ENCODE measurements at regions not wholly inside any gene's neighbourhood (a gene's known extent, or its start where the extent isn't known, plus 50 kb on each side); places are given as distances from the start of the nearest gene placed in this dataset.

GRCh38 chr18:2002604-2003003, 568.7 kb downstream of the METTL4 start:
- Histone ChIP-seq H3K4me2 (ENCODE audit: insufficient read depth, low read length) (no peak overlapping the region), H3K79me2 (ENCODE audit: insufficient read depth, low read length) (no peaks in the 10 kb centered on the region), H3K4me1 (ENCODE audit: insufficient read depth, low read length) (no peaks in the 10 kb centered on the region), H3K9me3 (ENCODE audit: insufficient read depth, low read length, severe bottlenecking) (no peaks in the 10 kb centered on the region), H3K27ac (ENCODE audit: low read length) (no peak overlapping the region), H3K9ac (ENCODE audit: low read depth, low read length) (no peak overlapping the region), H4K20me1 (ENCODE audit: insufficient read depth, low read length) (no peaks in the 10 kb centered on the region), H3K4me3 (ENCODE audit: low read depth in 1 of 2, low read length in 2 of 2) (no peak overlapping the region), H3K36me3 (ENCODE audit: insufficient read depth, low read length) (no peaks in the 10 kb centered on the region), H3K27me3 (ENCODE audit: insufficient read depth, low read length, poor library complexity) (no peaks in the 10 kb centered on the region), H2AFZ (ENCODE audit: low read depth, low read length) (no peak overlapping the region)
- TF ChIP-seq CTCF (IDR thresholded peaks at IDR 0.05; ENCODE audit: borderline replicate concordance, extremely low read depth, low read length, poor library complexity, severe bottlenecking): no peak
- TF ChIP-seq EZH2 (IDR thresholded peaks at IDR 0.05; ENCODE audit: borderline replicate concordance, low read depth, low read length, severe bottlenecking): no peak
- ATAC-seq (ENCODE audit: insufficient read depth, low read depth) (no peak), DNase-seq (no peak)

- no peak overlapping the region for H3K27ac ChIP-seq (ENCODE audit: low read length)
Measured at GRCh38 chr18:2009942-2010697, 561.2 kb downstream of the METTL4 start.

GRCh38 chr18:2027016-2027415, 544.3 kb downstream of the METTL4 start:
- Histone ChIP-seq H3K36me3 (ENCODE audit: insufficient read depth, low read length) (no peaks in the 10 kb centered on the region), H3K79me2 (ENCODE audit: insufficient read depth, low read length) (no peaks in the 10 kb centered on the region), H3K9ac (ENCODE audit: low read depth, low read length) (no peak overlapping the region), H3K9me3 (ENCODE audit: insufficient read depth, low read length, severe bottlenecking) (no peaks in the 10 kb centered on the region), H3K27me3 (ENCODE audit: insufficient read depth, low read length, poor library complexity) (no peaks in the 10 kb centered on the region), H3K4me3 (ENCODE audit: low read depth in 1 of 2, low read length in 2 of 2) (no peak overlapping the region), H4K20me1 (ENCODE audit: insufficient read depth, low read length) (no peaks in the 10 kb centered on the region), H3K27ac (ENCODE audit: low read length) (no peak overlapping the region), H3K4me1 (ENCODE audit: insufficient read depth, low read length) (no peaks in the 10 kb centered on the region), H3K4me2 (ENCODE audit: insufficient read depth, low read length) (no peak overlapping the region), H2AFZ (ENCODE audit: low read depth, low read length) (no peak overlapping the region)
- DNase-seq: no peak
- no peak for TF ChIP-seq EZH2 (IDR thresholded peaks at IDR 0.05; ENCODE audit: borderline replicate concordance, low read depth, low read length, severe bottlenecking)
- no peak for TF ChIP-seq CTCF (IDR thresholded peaks at IDR 0.05; ENCODE audit: borderline replicate concordance, extremely low read depth, low read length, poor library complexity, severe bottlenecking)
- no peak for ATAC-seq (ENCODE audit: insufficient read depth, low read depth)

More at GRCh38 chr18:2009942-2010697, 561.2 kb downstream of the METTL4 start:
- Histone ChIP-seq H3K4me2 (ENCODE audit: insufficient read depth, low read length) (no peak overlapping the region), H4K20me1 (ENCODE audit: insufficient read depth, low read length) (no peaks in the 10 kb centered on the region), H3K9me3 (ENCODE audit: insufficient read depth, low read length, severe bottlenecking) (no peaks in the 10 kb centered on the region), H3K9ac (ENCODE audit: low read depth, low read length) (no peak overlapping the region), H3K79me2 (ENCODE audit: insufficient read depth, low read length) (no peaks in the 10 kb centered on the region), H2AFZ (ENCODE audit: low read depth, low read length) (no peak overlapping the region), H3K27me3 (ENCODE audit: insufficient read depth, low read length, poor library complexity) (no peaks in the 10 kb centered on the region), H3K4me3 (ENCODE audit: low read depth in 1 of 2, low read length in 2 of 2) (no peak overlapping the region), H3K4me1 (ENCODE audit: insufficient read depth, low read length) (no peaks in the 10 kb centered on the region), H3K36me3 (ENCODE audit: insufficient read depth, low read length) (no peaks in the 10 kb centered on the region)
- TF ChIP-seq CTCF (IDR thresholded peaks at IDR 0.05; ENCODE audit: borderline replicate concordance, extremely low read depth, low read length, poor library complexity, severe bottlenecking): no peak
- DNase-seq (no peak), ATAC-seq (ENCODE audit: insufficient read depth, low read depth) (no peak)

Measured in DND-41 (cell line).